Esophagus muscularis mucosa (tissue), 4 donors: ENCODE measurements at regions not wholly inside any gene's neighbourhood (a gene's known extent, or its start where the extent isn't known, plus 50 kb on each side); places are given as distances from the start of the nearest gene placed in this dataset.

ENCODE experiments used
- DNase-seq: peaks from one replicate; pipeline ENCODE4 v3.0.0-alpha.2; 2017; ENCODE audit errors: extremely low spot score
- H3K27ac ChIP-seq, 4 donors: fragments of 200-600 bp; sonication (generic); replicated peaks in 1 of 4; 1 replicate in 3 of 4; 2 replicates in 1 of 4; pipeline ENCODE4 v1.5.1; 2016 to 2019; ENCODE audit warnings: mild to moderate bottlenecking in 1 of 4
- H3K27me3 ChIP-seq, 4 donors: fragments of 200-600 bp; sonication (generic); one replicate each; pipeline versions ENCODE4 v1.5.1 to v1.6.0; 2016 to 2019
- H3K36me3 ChIP-seq, 4 donors: fragments of 200-600 bp; sonication (generic); one replicate each; pipeline ENCODE4 v1.5.1; 2016 to 2019
- H3K4me1 ChIP-seq, 4 donors: fragments of 200-600 bp; sonication (generic); one replicate each; pipeline ENCODE4 v1.5.1; 2016 to 2019
- H3K4me3 ChIP-seq, 4 donors: fragments of 200-600 bp; sonication (generic); 1 replicate in 2 of 4; 2 replicates in 2 of 4; pipeline ENCODE4 v1.5.1; 2016 to 2019; ENCODE audit warnings: mild to moderate bottlenecking in 4 of 4, moderate library complexity in 1 of 4
- H3K9me3 ChIP-seq, 4 donors: fragments of 200-600 bp; sonication (generic); 1 replicate in 3 of 4; 2 replicates in 1 of 4; pipeline ENCODE4 v1.5.1; 2016 to 2019
- CTCF ChIP-seq, 3 experiments: fragments of 200-600 bp in 2 of 3; fragments of 450-650 bp in 1 of 3; sonication (generic) in 2 of 3; IDR thresholded peaks; one replicate each; pipeline ENCODE4 v1.5.1; 2017 to 2019; ENCODE audit warnings: antibody characterized with exemption in 3 of 3, mild to moderate bottlenecking in 2 of 3, moderate library complexity in 1 of 3
- EP300 ChIP-seq: sonication (generic); formaldehyde crosslinking; IDR thresholded peaks from one replicate; pipeline ENCODE4 v1.6.1; 2017; ENCODE audit warnings: antibody characterized with exemption
- POLR2A ChIP-seq: fragments of 450-650 bp; IDR thresholded peaks from one replicate; pipeline ENCODE4 v1.6.1; 2017; ENCODE audit warnings: antibody characterized with exemption, moderate library complexity, mild to moderate bottlenecking, low read depth
- POLR2AphosphoS5 ChIP-seq, 2 donors: sonication (generic); formaldehyde crosslinking; IDR thresholded peaks; one replicate each; pipeline ENCODE4 v1.6.1; 2017; ENCODE audit warnings: antibody characterized with exemption in 2 of 2
- WGBS: methylation state at CpG from one replicate; pipeline ENCODE4 v1.1.5; 2018; 5-methylcytosine and 5-hydroxymethylcytosine counted together
- intact Hi-C: fragments of 100-400 bp; cut with DNase I; formaldehyde crosslinking; loops from one replicate; pipeline ENCODE4 v1.15.1; 2023

- 94% methylated on average over 3 of the region's 3 CpGs for WGBS
- Histone ChIP-seq H3K4me1 (peaks cover 0 to 12% (median 8%) of the 10 kb centered on the region in 4 donors), H3K4me3 (no peak overlapping the region), H3K9me3 (no peaks in the 10 kb centered on the region), H3K27me3 (no peaks in the 10 kb centered on the region), H3K27ac (no peak overlapping the region), H3K36me3 (no peaks in the 10 kb centered on the region)
- TF ChIP-seq CTCF (IDR thresholded peaks at IDR 0.05) (no peak), EP300 (no peak), POLR2AphosphoS5 (IDR thresholded peaks at IDR 0.05) (no peak), POLR2A (no peak)
- intact Hi-C loops = no loop called here
- DNase-seq = no peak
Observed at GRCh38 chr4:38326499-38326898, 337.5 kb upstream of the KLF3 start.

- DNase-seq = no peak
- H3K27me3 ChIP-seq = no peaks in the 10 kb centered on the region
- H3K9me3 ChIP-seq = no peaks in the 10 kb centered on the region
- H3K36me3 ChIP-seq = no peaks in the 10 kb centered on the region
- peaks cover 0 to 12% (median 8%) of the 10 kb centered on the region in 4 donors for H3K4me1 ChIP-seq
- intact Hi-C loops = no loop called here
- H3K4me3 ChIP-seq = no peak overlapping the region
- TF ChIP-seq POLR2AphosphoS5 (IDR thresholded peaks at IDR 0.05) (no peak), POLR2A (no peak), EP300 (no peak), CTCF (IDR thresholded peaks at IDR 0.05) (no peak)
- no peak overlapping the region for H3K27ac ChIP-seq
Observed at GRCh38 chr4:38327174-38327573, 336.8 kb upstream of the KLF3 start.

- Histone ChIP-seq H3K36me3 (no peaks in the 10 kb centered on the region), H3K27me3 (no peaks in the 10 kb centered on the region), H3K27ac (no peak overlapping the region), H3K9me3 (no peaks in the 10 kb centered on the region), H3K4me3 (no peak overlapping the region), H3K4me1 (peaks cover 0 to 6% (median 2%) of the 10 kb centered on the region in 4 donors)
- no peak for TF ChIP-seq CTCF (IDR thresholded peaks at IDR 0.05)
- no peak for TF ChIP-seq EP300
- no peak for TF ChIP-seq POLR2A
- no peak for TF ChIP-seq POLR2AphosphoS5 (IDR thresholded peaks at IDR 0.05)
- DNase-seq = no peak
- WGBS = 68% methylated on average over 8 of the region's 8 CpGs
- intact Hi-C loops = no loop called here
Observed at GRCh38 chr4:38328989-38329729, 334.8 kb upstream of the KLF3 start.

- intact Hi-C loops = no loop called here
- 89% methylated on average over 1 of the region's 1 CpG for WGBS
- no peak for TF ChIP-seq POLR2AphosphoS5 (IDR thresholded peaks at IDR 0.05)
- TF ChIP-seq POLR2A = no peak
- no peak for TF ChIP-seq CTCF (IDR thresholded peaks at IDR 0.05)
- TF ChIP-seq EP300 = no peak
Observed at GRCh38 chr4:38330321-38330720, 333.7 kb upstream of the KLF3 start.

GRCh38 chr4:38330936-38331335 lies 333.1 kb upstream of the KLF3 start:
- TF ChIP-seq EP300 (no peak), CTCF (IDR thresholded peaks at IDR 0.05) (no peak), POLR2AphosphoS5 (IDR thresholded peaks at IDR 0.05) (no peak), POLR2A (no peak)
- H3K36me3 ChIP-seq = no peaks in the 10 kb centered on the region
- H3K27me3 ChIP-seq = no peaks in the 10 kb centered on the region
- no peaks in the 10 kb centered on the region for H3K9me3 ChIP-seq
- WGBS = 93% methylated on average over 7 of the region's 7 CpGs
- no peak overlapping the region for H3K4me3 ChIP-seq
- no peak for DNase-seq
- no peak overlapping the region for H3K27ac ChIP-seq
- H3K4me1 ChIP-seq = peaks cover 0 to 6% (median 2%) of the 10 kb centered on the region in 4 donors
- intact Hi-C loops = no loop called here

More at GRCh38 chr4:38330321-38330720, 333.7 kb upstream of the KLF3 start:
- H3K4me3 ChIP-seq = no peak overlapping the region
- H3K27ac ChIP-seq = no peak overlapping the region
- no peaks in the 10 kb centered on the region for H3K27me3 ChIP-seq
- no peaks in the 10 kb centered on the region for H3K9me3 ChIP-seq
- H3K36me3 ChIP-seq = no peaks in the 10 kb centered on the region
- peaks cover 0 to 6% (median 2%) of the 10 kb centered on the region in 4 donors for H3K4me1 ChIP-seq
- no peak for DNase-seq
